ENCODE measurements at regions not wholly inside any gene's neighbourhood (a gene's known extent, or its start where the extent isn't known, plus 50 kb on each side); places are given as distances from the start of the nearest gene placed in this dataset.

DNA sequence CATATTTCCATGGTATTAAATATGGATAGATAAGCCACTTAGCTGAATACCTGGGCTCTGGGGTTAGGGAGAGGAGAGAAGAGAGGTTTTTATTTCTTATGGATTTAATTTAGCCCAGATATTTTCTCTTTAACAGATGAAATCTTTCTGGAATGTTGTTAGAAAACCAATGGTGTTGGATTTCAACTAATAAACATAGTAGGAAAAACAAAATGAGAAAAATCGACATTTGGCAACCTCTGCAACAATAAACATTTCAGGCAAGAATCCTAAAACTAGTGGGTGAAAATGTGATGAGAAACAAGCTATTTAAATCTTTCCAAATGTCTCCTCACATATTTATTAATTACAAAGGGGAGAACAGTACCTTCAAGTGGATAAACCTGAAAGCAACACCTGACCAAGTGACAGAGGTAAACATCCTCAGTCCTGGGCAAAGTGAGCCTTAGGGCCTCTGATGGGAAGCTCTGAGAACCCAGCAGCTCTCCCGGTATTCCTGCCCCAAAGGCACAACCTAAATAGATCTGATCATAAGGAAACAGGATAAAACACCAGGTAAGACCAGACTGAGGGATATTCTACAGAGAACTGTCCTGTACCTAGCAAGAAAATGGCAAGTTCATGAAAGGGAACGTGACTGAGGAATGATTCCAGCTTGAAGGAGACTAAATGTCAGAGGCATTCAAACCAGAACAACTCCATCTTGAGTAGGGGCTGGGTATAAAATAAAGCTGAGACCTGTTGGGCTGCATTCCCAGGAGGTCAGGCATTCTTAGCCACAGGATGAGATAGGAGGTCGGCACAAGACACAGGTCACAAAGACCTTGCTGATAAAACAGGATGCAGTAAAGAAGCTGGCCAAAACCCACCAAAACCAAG lies 163.7 kb downstream of the ESM1 start:
- Histone ChIP-seq H3K4me3 (replicated peaks in 1 of 4; ENCODE audit: control extremely low read depth in 1 of 4, insufficient read depth in 1 of 4, low read depth in 3 of 4, low read length in 4 of 4) (no peak overlapping the region), H3K4me1 (ENCODE audit: control insufficient read depth, extremely low read depth, insufficient read depth, low read length) (no peaks in the 10 kb centered on the region), H2AFZ (ENCODE audit: low read length) (no peak overlapping the region), H3K9ac (ENCODE audit: insufficient read depth, low read length) (no peak overlapping the region), H3K36me3 (ENCODE audit: control insufficient read depth, insufficient read depth, low read length) (no peaks in the 10 kb centered on the region), H3K27ac (ENCODE audit: insufficient read depth, low read length) (no peak overlapping the region), H3K9me3 (ENCODE audit: control insufficient read depth, insufficient read depth, low read depth, low read length) (no peaks in the 10 kb centered on the region), H3K79me2 (ENCODE audit: control insufficient read depth, insufficient read depth, low read length) (no peaks in the 10 kb centered on the region), H3K4me2 (ENCODE audit: extremely low read depth, insufficient read depth, low read length) (no peak overlapping the region), H3K27me3 (ENCODE audit: control insufficient read depth, insufficient read depth, low read length) (no peaks in the 10 kb centered on the region), H4K20me1 (ENCODE audit: control insufficient read depth, extremely low read depth, insufficient read depth, low read length) (no peaks in the 10 kb centered on the region)
- TF ChIP-seq EZH2 (IDR thresholded peaks at IDR 0.05; ENCODE audit: low read length, missing control alignments): no peak
- TF ChIP-seq, protein P1, sequence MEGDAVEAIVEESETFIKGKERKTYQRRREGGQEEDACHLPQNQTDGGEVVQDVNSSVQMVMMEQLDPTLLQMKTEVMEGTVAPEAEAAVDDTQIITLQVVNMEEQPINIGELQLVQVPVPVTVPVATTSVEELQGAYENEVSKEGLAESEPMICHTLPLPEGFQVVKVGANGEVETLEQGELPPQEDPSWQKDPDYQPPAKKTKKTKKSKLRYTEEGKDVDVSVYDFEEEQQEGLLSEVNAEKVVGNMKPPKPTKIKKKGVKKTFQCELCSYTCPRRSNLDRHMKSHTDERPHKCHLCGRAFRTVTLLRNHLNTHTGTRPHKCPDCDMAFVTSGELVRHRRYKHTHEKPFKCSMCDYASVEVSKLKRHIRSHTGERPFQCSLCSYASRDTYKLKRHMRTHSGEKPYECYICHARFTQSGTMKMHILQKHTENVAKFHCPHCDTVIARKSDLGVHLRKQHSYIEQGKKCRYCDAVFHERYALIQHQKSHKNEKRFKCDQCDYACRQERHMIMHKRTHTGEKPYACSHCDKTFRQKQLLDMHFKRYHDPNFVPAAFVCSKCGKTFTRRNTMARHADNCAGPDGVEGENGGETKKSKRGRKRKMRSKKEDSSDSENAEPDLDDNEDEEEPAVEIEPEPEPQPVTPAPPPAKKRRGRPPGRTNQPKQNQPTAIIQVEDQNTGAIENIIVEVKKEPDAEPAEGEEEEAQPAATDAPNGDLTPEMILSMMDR (conservative IDR thresholded peaks at IDR 0.05 in 1 of 2, IDR thresholded peaks at IDR 0.05 in 1 of 2; ENCODE audit: low read depth in 1 of 2, low read length in 2 of 2): no peak
- DNase-seq (ENCODE audit: low read depth in 2 of 2): no peak

DNA sequence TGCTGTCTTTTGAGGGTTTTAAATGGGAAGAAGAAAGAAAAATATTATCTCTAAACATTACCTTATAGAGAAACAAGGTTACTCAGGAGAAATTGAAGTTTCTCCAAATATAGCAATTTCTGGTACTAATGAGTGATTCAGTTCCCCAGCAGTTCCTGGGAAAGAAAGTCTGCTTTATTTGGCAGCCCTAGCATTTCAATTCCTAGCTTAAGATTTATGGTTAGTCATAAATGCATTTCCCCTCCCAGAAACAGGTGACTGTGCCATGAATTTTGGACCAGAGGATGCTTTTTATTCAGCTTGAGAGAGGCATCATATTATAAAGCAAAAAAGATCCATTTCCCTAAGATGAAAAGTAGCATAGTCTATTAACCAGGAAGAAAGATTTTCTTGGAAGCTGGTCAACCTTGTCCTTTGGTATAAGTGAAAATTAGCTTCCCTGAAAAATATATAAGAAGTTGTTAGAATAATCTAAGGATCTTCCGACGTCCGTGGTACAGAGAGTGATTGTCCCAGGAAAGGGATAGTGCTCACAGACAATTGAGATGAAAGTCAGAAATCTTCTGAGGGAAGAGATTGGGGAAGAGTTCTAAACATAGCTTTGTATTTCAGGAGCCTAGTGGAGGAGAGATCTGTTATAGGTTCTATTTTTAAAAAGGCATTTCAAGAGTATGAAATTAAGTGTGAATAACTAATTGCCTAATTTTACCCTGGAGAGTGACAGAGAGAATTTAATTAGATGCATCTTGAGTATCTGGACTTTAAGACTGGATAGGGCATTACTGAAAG lies 164.9 kb downstream of the ESM1 start:
- peak; percentile 28 to 83 for DNase-seq (ENCODE audit: low read depth in 2 of 2)
- H4K20me1 ChIP-seq (ENCODE audit: control insufficient read depth, extremely low read depth, insufficient read depth, low read length): no peaks in the 10 kb centered on the region
- no peak overlapping the region for H2AFZ ChIP-seq (ENCODE audit: low read length)
- no peak overlapping the region for H3K4me3 ChIP-seq (replicated peaks in 1 of 4; ENCODE audit: control extremely low read depth in 1 of 4, insufficient read depth in 1 of 4, low read depth in 3 of 4, low read length in 4 of 4)
- H3K27ac ChIP-seq (ENCODE audit: insufficient read depth, low read length): no peak overlapping the region
- H3K79me2 ChIP-seq (ENCODE audit: control insufficient read depth, insufficient read depth, low read length): no peaks in the 10 kb centered on the region
- H3K4me2 ChIP-seq (ENCODE audit: extremely low read depth, insufficient read depth, low read length): no peak overlapping the region
- TF ChIP-seq EZH2 (IDR thresholded peaks at IDR 0.05; ENCODE audit: low read length, missing control alignments): no peak
- TF ChIP-seq, protein P1 (conservative IDR thresholded peaks at IDR 0.05 in 1 of 2, IDR thresholded peaks at IDR 0.05 in 1 of 2; ENCODE audit: low read depth in 1 of 2, low read length in 2 of 2): no peak
- no peaks in the 10 kb centered on the region for H3K4me1 ChIP-seq (ENCODE audit: control insufficient read depth, extremely low read depth, insufficient read depth, low read length)
- H3K9me3 ChIP-seq (ENCODE audit: control insufficient read depth, insufficient read depth, low read depth, low read length): no peaks in the 10 kb centered on the region
- no peaks in the 10 kb centered on the region for H3K36me3 ChIP-seq (ENCODE audit: control insufficient read depth, insufficient read depth, low read length)
- H3K27me3 ChIP-seq (ENCODE audit: control insufficient read depth, insufficient read depth, low read length): no peaks in the 10 kb centered on the region
- H3K9ac ChIP-seq (ENCODE audit: insufficient read depth, low read length): no peak overlapping the region

DNA sequence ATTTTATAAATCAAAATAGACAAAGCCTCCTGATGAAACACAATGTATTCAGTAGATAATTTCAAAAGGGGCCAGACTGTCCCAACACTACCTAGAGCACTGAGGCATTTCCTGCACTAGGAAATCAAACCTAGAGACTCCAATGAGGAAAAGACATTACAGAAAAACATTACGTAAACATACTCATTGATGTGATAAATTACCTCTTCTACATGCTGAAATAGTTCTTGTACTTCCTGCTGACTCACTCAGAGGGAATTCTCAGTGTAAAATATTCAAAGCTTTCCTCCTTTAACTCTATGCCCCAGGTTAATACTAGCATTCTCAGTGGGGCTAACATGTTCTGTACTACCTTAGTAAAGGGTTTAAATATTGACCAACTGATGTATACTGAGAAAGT lies 178.0 kb downstream of the ESM1 start:
- Histone ChIP-seq H3K79me2 (ENCODE audit: control insufficient read depth, insufficient read depth, low read length) (no peaks in the 10 kb centered on the region), H3K4me3 (replicated peaks in 1 of 4; ENCODE audit: control extremely low read depth in 1 of 4, insufficient read depth in 1 of 4, low read depth in 3 of 4, low read length in 4 of 4) (no peak overlapping the region), H3K4me2 (ENCODE audit: extremely low read depth, insufficient read depth, low read length) (no peak overlapping the region), H3K36me3 (ENCODE audit: control insufficient read depth, insufficient read depth, low read length) (no peaks in the 10 kb centered on the region), H3K9me3 (ENCODE audit: control insufficient read depth, insufficient read depth, low read depth, low read length) (no peaks in the 10 kb centered on the region), H3K4me1 (ENCODE audit: control insufficient read depth, extremely low read depth, insufficient read depth, low read length) (peaks cover 7% of the 10 kb centered on the region), H4K20me1 (ENCODE audit: control insufficient read depth, extremely low read depth, insufficient read depth, low read length) (no peaks in the 10 kb centered on the region), H3K27ac (ENCODE audit: insufficient read depth, low read length) (peak overlapping the region; percentile 37), H3K27me3 (ENCODE audit: control insufficient read depth, insufficient read depth, low read length) (no peaks in the 10 kb centered on the region), H3K9ac (ENCODE audit: insufficient read depth, low read length) (no peak overlapping the region), H2AFZ (ENCODE audit: low read length) (no peak overlapping the region)
- DNase-seq (ENCODE audit: low read depth in 2 of 2): peak; percentile 79 to 90
- TF ChIP-seq, protein P1 (conservative IDR thresholded peaks at IDR 0.05 in 1 of 2, IDR thresholded peaks at IDR 0.05 in 1 of 2; ENCODE audit: low read depth in 1 of 2, low read length in 2 of 2): no peak
- no peak for TF ChIP-seq EZH2 (IDR thresholded peaks at IDR 0.05; ENCODE audit: low read length, missing control alignments)
